ENCODE measurements at regions not wholly inside any gene's neighbourhood (a gene's known extent, or its start where the extent isn't known, plus 50 kb on each side); places are given as distances from the start of the nearest gene placed in this dataset.

GRCh38 chr2:11057031-11057430 lies 98.2 kb upstream of the SLC66A3 start:
- no peak for ATAC-seq (ENCODE audit: poor library complexity)
- Mint-ChIP-seq H3K36me3 (ENCODE audit: low read depth) (no peaks in the 10 kb centered on the region), H3K27ac (no peak overlapping the region), H3K4me1 (ENCODE audit: low read depth) (no peaks in the 10 kb centered on the region), H3K27me3 (peaks cover 6% of the 10 kb centered on the region), H3K4me3 (no peak overlapping the region), H3K9me3 (peaks cover 4% of the 10 kb centered on the region)
- POLR2A ChIA-PET: interaction anchor here (0.7 kb wide), 1 partner anchor 47 kb away, joined by 3 read pairs; no protein-coding TSS in a partner anchor
- Histone ChIP-seq H3K4me3 (ENCODE audit: low read length) (no peak overlapping the region), H3K9me3 (ENCODE audit: control insufficient read depth in 1 of 2, insufficient read depth in 1 of 2, low read length in 2 of 2) (peaks cover 0 to 10% of the 10 kb centered on the region in 2 experiments), H3K4me1 (ENCODE audit: insufficient read depth, low read length) (no peaks in the 10 kb centered on the region), H3K36me3 (ENCODE audit: insufficient read depth, low read length) (no peaks in the 10 kb centered on the region), H3K27ac (ENCODE audit: low read depth in 1 of 2, low read length in 2 of 2) (no peak overlapping the region), H3K27me3 (ENCODE audit: control insufficient read depth in 1 of 2, insufficient read depth in 2 of 2, low read length in 2 of 2) (peaks cover 2 to 5% of the 10 kb centered on the region in 2 experiments)
- TF ChIP-seq CTCF (IDR thresholded peaks at IDR 0.05): no peak
- CTCF ChIA-PET: no interaction called here
- intact Hi-C loops (cut with DNase I, micrococcal nuclease): no loop called here
- no peak for DNase-seq

- Histone ChIP-seq H3K27ac (ENCODE audit: low read depth in 1 of 2, low read length in 2 of 2) (no peak overlapping the region), H3K4me3 (ENCODE audit: low read length) (no peak overlapping the region), H3K4me1 (ENCODE audit: insufficient read depth, low read length) (no peaks in the 10 kb centered on the region), H3K27me3 (ENCODE audit: control insufficient read depth in 1 of 2, insufficient read depth in 2 of 2, low read length in 2 of 2) (peaks cover 2 to 5% of the 10 kb centered on the region in 2 experiments), H3K36me3 (ENCODE audit: insufficient read depth, low read length) (no peaks in the 10 kb centered on the region), H3K9me3 (ENCODE audit: control insufficient read depth in 1 of 2, insufficient read depth in 1 of 2, low read length in 2 of 2) (peaks cover 0 to 10% of the 10 kb centered on the region in 2 experiments)
- CTCF ChIA-PET: no interaction called here
- no peak overlapping the region for H3K4me3 Mint-ChIP-seq
- ATAC-seq (ENCODE audit: poor library complexity) (no peak), DNase-seq (no peak)
- no peak for TF ChIP-seq CTCF (IDR thresholded peaks at IDR 0.05)
- POLR2A ChIA-PET: no interaction called here
- H3K9me3 Mint-ChIP-seq: peaks cover 9% of the 10 kb centered on the region
- H3K4me1 Mint-ChIP-seq (ENCODE audit: low read depth): no peaks in the 10 kb centered on the region
- no peak overlapping the region for H3K27ac Mint-ChIP-seq
- no peaks in the 10 kb centered on the region for H3K36me3 Mint-ChIP-seq (ENCODE audit: low read depth)
- intact Hi-C loops (cut with DNase I, micrococcal nuclease): no loop called here
- peaks cover 12% of the 10 kb centered on the region for H3K27me3 Mint-ChIP-seq
Observed at GRCh38 chr2:11058129-11058528, 97.1 kb upstream of the SLC66A3 start.

- H3K4me1 Mint-ChIP-seq (ENCODE audit: low read depth): no peaks in the 10 kb centered on the region
- DNase-seq (no peak), ATAC-seq (ENCODE audit: poor library complexity) (no peak)
- H3K9me3 ChIP-seq (ENCODE audit: control insufficient read depth in 1 of 2, insufficient read depth in 1 of 2, low read length in 2 of 2): peaks cover 0 to 10% of the 10 kb centered on the region in 2 experiments
- POLR2A ChIA-PET: no interaction called here
- H3K4me3 Mint-ChIP-seq: no peak overlapping the region
- no peak overlapping the region for H3K4me3 ChIP-seq (ENCODE audit: low read length)
- no peak overlapping the region for H3K27ac ChIP-seq (ENCODE audit: low read depth in 1 of 2, low read length in 2 of 2)
- peaks cover 0 to 5% of the 10 kb centered on the region in 2 experiments for H3K27me3 ChIP-seq (ENCODE audit: control insufficient read depth in 1 of 2, insufficient read depth in 2 of 2, low read length in 2 of 2)
- no peaks in the 10 kb centered on the region for H3K36me3 ChIP-seq (ENCODE audit: insufficient read depth, low read length)
- TF ChIP-seq CTCF (IDR thresholded peaks at IDR 0.05): no peak
- peaks cover 9% of the 10 kb centered on the region for H3K9me3 Mint-ChIP-seq
- H3K4me1 ChIP-seq (ENCODE audit: insufficient read depth, low read length): no peaks in the 10 kb centered on the region
- CTCF ChIA-PET: no interaction called here
- peaks cover 18% of the 10 kb centered on the region for H3K27me3 Mint-ChIP-seq
- intact Hi-C loops (cut with DNase I, micrococcal nuclease): no loop called here
- no peaks in the 10 kb centered on the region for H3K36me3 Mint-ChIP-seq (ENCODE audit: low read depth)
- no peak overlapping the region for H3K27ac Mint-ChIP-seq
Observed at GRCh38 chr2:11060376-11061169, 94.7 kb upstream of the SLC66A3 start.
